HG02885 (cell line): ENCODE measurements at regions not wholly inside any gene's neighbourhood (a gene's known extent, or its start where the extent isn't known, plus 50 kb on each side); places are given as distances from the start of the nearest gene placed in this dataset.
"Not testable (repeated sequence)": the region's sequence is repeated elsewhere in the genome, so short reads cannot be mapped to it uniquely, and the experiment has no call there.

Source experiments
- ATAC-seq: cut with Tn5 transposase; IDR thresholded peaks from one replicate; pipeline ENCODE4 v1.9.1; 2021; ENCODE audit warnings: mild to moderate bottlenecking; ENCODE audit not compliant: unreplicated experiment, poor library complexity

DNA sequence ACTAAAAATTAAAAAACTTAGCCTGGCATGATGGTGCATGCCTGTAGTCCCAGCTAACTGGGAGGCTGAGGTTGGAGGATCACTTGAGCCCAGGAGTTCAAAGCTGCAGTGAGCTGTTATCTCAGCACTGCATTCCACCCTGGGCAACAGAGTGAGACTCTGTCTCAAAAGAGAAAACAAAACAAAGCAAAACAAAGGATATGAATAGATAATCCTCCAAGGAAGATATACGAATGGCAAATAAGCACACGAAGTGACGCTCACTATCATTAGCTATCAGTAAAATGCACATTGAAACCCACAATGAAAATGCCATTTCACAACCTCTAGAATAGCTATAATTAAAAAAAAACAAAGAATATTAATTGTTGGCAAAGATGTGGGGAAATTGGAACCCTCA is 386.2 kb upstream of the CCL2 start:
- no peak for ATAC-seq

DNA sequence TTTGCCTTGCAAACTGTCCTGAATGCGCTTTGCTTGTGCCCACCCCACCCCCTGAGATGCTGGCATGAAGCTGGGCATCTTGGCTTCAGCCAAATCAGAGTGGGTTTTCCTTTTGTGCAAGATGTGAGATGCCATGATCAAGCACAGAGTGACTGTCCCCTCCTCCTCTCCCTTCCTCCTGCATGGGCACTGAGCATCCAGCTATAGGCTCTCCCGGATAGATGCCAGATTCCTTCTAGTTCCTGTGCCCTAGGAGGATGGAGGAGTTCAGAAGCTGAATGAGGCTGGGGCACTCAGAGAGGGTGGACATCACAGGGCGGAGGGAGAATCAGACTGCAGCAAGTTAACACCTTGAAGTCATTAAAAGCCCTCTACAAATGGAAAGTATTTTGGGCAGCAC is 384.1 kb upstream of the CCL2 start:
- no peak for ATAC-seq

DNA sequence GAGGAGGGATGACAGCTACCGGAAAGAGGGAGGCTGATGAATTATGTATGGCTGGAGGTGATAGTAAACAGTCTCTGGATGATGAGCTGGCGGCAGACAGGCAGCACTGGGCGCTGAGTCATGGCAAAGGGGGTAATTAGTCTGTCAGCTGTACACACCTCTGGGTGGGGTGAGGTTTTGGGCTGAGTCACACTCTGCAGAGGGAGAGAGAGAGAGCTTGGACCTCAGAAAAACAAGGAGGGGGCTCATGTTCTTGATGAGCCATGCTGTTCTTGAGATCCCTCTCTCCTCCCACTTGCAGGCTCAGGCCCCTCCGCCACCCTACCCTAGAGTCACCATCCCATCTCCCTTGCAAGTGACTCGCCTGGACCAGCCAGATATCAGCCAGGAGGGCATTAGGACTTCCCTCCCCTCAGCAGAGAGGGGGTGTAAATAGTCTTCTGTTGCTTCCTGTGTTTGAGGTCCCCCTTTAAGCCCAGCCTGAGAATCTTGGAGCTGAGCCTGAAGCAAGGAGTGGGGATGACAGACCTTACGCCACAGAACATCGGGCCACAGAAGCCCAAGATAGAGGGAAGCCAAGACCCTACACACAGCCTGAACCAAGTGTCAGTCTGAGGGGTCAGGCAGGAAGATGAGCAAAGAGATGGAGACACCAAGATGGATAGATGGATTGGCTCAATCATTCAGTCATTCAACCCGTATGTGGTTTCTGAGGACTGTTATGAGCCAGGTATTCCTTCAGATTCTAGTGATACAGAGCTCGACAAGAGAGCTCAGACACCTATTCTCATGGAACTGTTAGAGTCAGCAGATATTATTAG is 383.2 kb upstream of the CCL2 start:
- ATAC-seq = no peak

DNA sequence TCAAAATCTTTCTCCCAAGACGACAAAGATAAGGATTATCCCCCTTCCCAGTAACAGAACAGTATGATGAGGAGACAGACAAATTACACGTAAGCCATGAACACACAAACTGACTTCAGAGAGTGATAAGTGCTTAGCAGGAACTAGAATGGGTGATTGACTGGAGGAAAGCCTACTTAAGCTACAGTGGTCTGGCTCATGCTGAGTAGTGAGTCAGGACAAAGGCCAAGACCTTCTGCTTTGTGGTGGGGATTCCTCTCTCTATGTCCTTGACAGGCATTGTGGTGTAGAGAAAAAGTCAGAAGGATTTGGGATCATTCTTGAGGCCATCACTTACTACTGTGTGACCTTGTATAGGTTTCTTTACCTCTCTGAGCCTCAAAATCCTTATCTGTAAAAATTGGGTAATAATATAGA is 381.9 kb upstream of the CCL2 start:
- no peak for ATAC-seq

DNA sequence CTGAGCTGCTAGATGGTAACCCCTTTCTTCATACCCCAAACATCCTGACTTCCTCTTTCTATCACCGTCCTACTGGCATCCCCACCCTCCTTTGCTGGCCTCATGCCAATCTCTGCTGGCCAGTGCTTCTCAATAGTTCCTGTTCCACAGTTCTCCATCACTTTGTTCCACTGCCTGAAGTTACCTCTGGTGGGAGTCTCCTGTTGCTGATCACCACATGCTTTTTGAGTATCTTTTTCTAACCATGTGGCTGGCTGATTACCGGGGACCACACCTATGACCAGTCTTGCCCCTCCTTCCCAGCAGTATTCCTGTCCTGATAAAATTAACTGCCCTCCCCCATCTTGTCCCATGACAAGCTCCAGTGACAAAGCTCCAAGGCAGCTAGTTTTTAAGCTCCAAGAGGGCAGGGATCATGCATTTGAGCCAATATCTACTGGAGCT is 380.4 kb upstream of the CCL2 start:
- ATAC-seq = no peak

DNA sequence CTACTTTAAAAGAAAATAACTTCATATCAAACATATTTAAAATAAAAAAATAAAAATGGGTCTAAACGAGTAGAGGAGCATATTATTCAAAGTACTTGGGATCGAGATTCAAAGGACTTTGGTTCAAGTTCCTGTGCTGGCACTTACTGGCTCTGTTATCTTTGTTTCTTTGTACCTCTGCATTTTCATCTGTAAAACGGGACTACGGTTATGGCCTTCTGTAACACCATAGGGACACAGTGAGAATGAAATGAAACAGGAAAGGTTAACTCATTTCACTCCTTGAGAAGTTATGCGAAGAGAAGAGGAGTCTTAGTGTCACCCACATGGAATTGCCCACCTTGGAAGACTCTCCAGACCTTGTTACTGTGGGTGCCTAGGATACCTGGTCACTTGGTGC is 379.1 kb upstream of the CCL2 start:
- ATAC-seq = no peak

DNA sequence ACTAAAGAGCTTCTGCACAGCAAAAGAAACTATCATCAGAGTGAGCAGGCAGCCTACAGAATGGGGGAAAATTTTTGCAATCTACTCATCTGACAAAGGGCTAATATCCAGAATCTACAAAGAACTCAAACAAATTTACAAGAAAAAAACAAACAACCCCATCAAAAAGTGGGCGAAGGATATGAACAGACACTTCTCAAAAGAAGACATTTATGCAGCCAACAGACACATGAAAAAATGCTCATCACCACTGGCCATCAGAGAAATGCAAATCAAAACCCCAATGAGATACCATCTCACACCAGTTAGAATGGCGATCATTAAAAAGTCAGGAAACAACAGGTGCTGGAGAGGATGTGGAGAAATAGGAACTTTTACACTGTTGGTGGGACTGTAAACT is 372.8 kb upstream of the CCL2 start:
- ATAC-seq = not testable (repeated sequence)

DNA sequence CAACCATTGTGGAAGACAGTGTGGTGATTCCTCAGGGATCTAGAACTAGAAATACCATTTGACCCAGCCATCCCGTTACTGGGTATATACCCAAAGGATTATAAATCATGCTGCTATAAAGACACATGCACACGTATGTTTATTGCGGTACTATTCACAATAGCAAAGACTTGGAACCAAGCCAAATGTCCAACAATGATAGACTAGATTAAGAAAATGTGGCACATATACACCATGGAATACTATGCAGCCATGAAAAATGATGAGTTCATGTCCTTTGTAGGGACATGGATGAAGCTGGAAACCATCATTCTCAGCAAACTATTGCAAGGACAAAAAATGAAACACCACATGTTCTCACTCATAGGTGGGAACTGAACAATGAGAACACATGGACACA is 372.4 kb upstream of the CCL2 start:
- not testable (repeated sequence) for ATAC-seq

DNA sequence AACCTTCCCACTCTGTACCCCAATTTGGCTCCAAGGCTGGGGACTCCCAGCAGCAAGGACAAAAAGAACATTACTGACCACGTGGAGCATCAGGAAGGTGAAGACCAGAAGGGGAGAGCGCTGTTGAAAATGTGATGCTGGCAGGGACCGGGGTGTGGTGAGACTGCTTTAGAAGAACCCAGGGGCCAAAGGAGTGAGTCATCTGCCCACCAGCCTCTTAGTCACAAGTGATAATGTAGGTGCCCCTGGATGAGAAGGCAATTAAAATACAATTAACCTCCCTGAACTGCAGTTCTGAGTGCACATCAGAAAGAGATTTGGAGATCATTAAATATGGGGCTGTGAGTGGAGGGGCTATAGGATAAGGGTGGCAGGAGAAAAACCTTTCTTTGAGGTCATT is 366.6 kb upstream of the CCL2 start:
- ATAC-seq = no peak

DNA sequence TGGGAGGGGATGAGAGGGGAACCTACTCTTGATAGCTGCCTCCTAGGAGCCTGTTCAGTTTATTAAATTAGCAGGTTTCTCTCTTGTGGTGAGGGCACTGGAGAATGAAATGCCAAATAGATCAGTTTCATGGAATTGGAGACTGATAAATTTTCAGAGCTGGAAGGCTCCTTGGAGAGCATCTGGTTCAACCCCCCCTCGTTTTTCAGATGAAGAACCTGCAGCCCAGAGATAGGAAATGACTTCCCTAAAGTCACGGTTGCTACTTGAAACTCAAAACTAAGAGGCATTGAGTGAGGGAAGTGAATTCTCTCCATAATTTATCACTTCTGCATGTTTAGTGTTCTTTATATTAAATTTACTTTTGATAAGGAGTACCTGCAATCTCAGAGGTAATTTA is 366.0 kb upstream of the CCL2 start:
- no peak for ATAC-seq

DNA sequence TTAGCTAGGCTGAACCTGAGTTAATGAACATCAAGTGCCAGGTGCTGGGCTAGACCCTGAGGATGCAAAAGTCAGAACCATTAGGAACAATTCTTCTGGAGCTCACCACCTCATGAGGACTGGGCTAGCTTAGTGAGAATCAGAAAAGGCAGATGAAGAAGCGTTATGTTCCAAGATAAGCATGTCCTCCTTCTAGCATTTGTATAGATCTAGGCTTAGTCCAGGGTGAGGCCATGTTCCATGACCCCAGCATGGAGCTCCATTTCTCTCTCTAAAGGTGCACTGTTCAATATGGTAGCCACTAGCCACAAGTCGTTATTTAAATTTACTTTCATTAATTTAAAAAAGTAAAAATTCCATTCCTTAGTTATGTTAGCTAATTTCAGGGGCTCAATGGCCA is 365.3 kb upstream of the CCL2 start:
- no peak for ATAC-seq

DNA sequence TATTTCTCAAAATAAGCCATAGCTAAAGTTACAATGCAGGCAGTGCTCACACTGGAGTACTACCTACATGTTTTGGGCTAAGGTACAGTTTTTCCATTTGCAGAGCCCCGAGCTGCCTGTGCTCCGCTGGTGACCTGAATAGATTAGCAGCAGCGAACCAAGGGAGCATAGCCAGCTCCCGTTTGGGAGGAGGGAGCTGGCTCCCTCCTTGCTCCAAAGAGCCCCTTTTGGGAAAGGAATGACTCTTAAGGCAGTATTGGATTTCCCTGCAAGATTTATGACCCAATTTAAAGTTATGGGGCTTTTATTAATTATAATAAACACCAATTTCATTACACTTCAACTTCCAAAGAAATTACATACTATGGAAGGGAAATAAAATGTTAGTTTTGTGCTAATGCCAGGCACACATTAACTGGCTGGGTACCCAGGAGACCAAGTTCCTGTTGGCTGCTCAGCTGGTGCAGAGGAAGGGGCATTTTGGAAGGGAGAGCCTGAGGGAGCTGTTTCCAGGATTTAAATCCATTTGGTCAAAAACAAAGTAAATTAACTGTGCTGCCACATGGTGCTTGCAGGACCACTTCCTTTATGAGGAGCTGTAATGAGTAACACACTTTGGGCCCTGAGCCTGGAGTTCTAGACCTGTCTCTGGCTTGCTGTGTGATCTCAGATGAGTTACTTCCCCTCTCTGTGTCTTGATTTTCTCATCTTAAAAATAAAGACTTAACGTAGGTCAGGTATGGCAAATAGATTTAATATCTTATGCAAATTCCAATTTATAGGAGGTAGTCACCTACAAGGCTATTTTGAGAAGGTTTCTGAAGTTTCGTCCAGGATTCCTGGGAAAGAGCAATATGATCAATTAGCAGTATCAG is 362.1 kb upstream of the CCL2 start:
- no peak for ATAC-seq

DNA sequence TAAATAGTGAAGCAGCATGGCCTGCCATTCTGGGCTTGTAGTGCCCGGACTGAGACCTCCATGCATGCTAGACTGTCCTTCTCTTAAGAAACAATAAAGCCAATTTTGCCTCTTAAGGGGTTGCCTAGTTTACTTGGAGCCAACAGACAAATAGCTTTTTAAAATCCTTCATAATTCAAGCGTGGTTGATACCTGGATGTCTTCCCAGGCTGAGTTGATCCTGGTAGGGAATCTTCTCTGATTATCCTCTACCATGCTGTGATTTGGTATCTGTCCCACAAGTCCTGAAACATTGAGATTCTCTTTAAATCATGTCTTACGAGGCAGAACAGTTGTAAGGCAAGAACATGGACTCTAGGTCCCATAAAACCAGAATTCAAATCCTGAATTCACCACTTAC is 359.6 kb upstream of the CCL2 start:
- ATAC-seq = no peak

DNA sequence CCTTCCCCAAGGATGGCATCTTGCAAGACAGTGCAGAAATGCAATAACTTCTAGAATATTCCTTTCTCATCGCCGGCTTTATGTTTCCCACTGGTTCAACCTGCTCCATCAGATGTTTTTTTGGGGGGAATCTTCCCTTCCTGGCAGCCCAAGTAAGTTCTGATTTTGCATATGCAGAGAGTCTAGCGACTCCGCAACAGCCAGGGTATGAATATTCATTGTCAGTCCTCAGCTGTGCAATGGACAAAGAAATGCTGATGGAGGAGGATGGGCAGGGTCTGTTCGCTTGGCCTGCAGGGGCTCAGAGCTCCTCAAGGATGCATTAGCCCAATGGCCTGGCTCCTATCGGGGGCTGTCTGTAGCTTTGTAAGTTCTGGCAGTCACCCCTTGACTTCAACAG is 358.8 kb upstream of the CCL2 start:
- ATAC-seq = no peak

DNA sequence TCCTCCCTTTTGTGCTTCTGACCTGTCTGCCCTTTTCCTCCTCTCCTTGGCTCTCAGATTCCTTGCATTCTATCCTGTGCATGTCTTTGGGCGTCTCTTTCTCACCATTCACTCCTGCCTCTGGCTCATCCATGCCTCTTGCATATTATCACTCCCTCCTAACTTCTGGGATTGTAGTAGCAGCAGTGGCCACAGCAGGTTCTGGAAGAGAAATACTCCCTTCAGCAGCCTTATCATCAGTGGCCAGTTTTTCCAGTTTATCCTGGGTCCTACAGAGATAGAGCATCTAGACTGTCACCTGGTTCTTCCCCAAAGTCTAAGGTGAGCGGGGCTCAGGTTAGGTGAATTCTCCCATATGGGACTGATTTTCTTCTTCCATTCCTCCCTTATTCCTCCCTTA is 354.0 kb upstream of the CCL2 start:
- no peak for ATAC-seq

DNA sequence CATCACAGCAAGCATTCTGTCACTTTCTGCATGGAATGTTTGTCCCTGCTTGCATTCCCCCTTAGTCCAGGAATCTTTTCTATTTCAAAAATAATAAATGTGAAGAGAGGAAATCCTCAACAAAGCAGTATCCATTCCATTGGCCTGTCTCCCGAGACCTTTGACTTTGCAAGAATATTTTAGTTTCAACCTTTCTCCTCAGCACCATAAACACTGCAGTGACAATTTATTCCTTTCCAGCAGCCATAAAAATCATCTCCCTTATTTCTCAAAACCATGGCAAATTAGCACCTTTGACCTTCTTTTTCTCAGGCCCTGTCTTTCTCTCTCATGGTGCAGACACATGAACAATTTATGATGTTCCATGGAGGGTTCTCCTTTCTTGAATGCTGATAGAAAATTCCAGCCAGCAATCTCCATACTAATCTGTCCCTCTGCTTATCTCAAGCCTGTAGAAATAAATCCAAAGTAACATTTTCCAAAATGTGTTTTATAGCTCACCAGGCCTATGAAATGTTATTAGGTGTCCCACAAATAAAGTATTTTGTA is 352.1 kb upstream of the CCL2 start:
- no peak for ATAC-seq

DNA sequence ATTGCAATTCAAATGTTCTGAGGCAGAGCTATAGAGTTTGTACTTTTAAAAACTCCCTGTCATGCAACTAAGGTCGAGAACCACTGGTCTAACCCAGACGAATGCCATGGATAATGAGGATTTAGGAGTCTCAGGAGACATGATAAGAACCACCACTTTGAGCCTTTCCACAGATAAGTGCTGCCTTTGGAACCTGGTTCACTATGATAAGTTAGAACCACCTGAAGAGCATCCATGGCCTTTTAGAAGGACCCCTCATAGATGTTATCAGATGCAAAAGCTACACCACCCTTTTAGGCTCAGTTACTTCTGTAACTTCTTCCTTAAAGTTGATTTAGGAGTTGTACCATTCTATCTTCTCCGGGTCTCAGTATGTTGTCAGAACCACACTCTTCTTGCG is 350.6 kb upstream of the CCL2 start:
- ATAC-seq = no peak

DNA sequence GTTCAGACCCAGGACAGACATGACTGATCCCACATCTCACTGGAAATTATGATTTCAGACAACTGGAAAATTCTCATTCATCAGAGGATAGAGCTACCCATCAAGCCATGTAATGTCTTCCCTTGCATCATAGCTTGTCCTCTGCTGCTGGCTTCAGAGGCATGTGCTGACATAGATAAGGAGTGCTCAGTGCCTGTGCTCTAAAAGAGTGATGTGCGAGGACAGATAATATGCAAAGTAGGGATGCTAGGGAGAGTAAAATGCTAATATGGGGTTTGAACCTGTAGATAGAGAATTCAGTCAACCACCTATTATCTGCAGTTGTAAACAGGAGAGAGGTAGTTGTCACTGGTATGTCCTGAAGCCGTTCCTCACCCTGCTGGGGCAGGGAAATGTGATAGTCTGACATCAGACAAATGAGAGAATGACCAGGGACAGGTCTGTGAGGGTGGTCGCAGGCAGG is 349.7 kb upstream of the CCL2 start:
- ATAC-seq = no peak

DNA sequence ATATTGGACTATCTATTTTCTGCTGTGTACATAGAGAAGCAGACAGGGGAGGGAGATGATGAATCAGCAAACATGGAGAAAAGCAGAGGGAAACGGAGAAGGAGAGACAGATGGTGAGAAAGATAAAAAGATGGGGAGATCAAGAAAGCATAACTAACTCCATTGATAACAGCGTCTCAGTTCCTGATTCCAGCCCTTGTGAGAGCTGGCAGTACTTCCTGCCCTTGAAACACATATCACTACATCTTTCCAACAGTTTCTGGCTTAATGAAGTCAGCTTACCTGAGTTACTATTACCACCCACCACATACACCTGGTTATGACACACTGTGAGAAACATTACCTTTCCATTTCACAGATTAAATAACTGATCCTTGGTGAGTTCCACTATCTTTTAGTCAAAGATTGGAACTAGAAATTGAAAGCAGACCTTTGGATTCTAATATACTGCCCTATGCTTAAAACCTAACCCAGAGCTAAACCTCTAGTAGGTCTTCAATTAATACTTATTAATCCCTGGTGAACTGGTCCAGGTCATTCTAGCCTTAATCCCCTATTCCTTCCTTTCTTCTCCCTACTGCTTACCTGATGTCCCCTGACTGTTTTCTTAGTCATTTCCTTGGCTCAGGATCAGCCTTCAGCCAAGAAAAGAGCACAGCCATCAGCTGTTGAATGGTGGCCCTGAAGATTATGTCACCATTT is 346.6 kb upstream of the CCL2 start:
- ATAC-seq = no peak

DNA sequence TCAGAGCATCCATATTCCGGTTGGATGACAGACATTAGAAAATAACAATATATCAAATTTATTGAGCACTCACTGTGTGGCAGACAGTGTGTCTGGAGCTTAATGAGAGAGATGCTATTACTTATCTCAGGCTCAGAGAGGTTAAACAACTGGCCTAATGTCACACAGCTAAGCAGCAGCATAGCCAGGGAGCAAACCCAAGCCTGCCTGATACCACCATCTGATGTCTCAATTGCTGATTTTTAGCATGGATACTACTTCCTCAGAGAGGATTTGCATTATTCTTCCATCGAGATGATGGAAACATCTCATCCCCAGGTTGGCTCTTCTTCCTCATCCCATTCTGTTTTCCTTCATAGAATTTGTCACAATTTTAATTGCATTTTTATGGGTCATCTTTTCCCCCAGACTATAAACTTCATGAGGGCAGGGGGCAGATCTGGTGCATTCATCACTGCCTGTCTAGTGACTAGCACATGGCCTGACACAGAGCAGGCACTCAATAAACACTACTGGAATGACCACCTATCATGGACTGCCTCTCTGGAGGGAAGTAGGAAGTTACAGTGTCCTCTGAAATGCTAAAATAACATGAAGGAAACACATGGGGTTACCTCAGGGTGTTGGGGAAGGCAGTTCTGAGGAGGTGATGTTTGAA is 344.8 kb upstream of the CCL2 start:
- no peak for ATAC-seq
